GM21423 (cell line): ENCODE measurements at regions not wholly inside any gene's neighbourhood (a gene's known extent, or its start where the extent isn't known, plus 50 kb on each side); places are given as distances from the start of the nearest gene placed in this dataset.

ENCODE experiments used
- ATAC-seq: cut with Tn5 transposase; IDR thresholded peaks from one replicate; pipeline ENCODE4 v1.9.1; 2021; ENCODE audit warnings: mild to moderate bottlenecking, moderate library complexity; ENCODE audit not compliant: unreplicated experiment

DNA sequence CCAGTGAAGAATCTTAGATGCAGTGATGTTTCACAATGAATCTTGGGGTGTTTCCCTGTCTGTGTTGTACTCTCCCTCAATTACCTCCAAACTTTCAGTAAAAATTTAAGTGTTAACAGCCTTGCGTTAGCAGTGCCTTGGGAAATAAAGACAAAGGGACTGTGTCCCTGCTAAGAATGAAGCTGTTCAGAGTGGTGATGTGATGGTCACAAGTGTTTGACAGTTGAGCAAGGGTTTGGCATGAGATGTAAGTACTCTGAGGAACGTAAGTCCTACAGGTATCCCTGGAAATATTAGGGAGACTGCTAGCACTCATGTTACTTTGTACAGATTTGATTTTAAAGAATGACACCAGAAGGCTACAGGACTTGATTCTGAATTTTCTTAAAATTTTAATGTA, 304.3 kb upstream of the DPH6 start:
- no peak for ATAC-seq

DNA sequence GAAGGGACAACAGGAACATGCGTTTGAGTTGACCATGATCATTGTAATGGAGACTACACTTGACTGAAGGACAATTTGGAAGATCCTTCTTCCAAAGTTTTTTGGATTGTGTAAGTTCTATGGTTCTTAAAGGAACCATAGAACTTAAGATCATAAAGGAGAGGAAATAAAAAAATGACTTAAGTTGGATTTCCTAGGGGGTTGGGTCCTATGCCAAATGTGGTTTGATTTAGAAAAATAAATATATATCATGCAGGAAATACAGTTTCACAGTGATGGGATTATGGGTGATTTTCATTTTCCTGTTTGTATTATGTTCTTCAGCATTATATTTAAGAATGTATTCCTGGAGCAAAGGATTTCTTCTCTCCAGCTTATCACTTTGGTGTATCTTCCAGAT, 305.5 kb upstream of the DPH6 start:
- ATAC-seq = no peak

DNA sequence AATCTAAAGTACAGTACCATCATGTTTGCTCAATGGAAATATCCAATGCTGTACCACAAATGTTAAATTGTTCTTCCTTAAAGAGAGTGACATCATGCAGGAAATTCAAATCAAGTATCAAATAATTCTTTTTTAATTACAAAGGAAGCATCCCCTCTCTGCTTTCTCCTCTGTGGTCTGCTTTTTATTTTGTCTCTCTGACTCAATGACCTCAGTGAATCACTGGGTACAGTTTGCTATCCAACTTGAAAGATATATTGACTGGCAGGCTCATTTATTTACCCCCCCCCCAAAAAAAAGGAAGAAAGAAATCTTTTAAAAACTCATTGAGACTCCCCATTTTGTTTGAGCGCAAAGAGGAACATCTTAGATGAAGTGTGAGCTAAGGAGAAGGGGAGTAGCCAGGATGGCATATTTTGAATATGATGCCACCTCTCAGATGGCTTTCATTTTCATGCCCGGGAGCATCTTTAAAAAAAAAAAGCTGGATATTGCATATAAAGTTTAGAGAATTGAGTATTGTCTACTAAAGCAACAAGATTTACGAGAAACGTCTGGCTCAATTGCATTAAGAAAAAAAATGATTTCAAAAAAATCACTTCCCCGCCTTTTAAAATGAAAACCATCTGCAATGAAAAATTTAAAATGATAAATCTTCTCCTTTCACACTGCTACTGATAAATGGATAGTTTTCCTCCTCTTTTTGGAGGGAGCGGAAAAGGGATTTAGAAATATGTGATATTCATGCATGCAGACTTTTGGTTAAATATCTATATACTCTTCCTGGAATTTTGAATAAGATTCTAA, 307.1 kb upstream of the DPH6 start:
- ATAC-seq = no peak

DNA sequence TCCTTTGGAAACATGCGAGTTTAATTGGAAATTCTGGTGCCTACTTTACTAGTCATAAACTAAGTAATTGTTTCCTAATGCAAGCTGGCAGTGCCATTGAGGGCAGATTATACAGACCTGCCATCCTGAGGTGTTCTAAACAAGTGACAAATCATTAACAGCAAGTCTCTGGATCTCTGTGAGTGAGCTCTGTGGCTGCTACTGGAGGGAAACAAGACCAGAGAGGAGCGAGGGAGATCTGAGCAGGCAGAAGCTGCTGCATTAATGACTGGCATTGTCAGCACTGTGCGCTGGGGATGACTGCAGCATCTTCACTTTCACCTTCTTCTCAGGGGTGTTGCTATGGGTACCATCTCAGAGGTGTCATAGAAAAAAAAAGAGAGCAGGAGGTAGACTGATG, 308.4 kb upstream of the DPH6 start:
- no peak for ATAC-seq

DNA sequence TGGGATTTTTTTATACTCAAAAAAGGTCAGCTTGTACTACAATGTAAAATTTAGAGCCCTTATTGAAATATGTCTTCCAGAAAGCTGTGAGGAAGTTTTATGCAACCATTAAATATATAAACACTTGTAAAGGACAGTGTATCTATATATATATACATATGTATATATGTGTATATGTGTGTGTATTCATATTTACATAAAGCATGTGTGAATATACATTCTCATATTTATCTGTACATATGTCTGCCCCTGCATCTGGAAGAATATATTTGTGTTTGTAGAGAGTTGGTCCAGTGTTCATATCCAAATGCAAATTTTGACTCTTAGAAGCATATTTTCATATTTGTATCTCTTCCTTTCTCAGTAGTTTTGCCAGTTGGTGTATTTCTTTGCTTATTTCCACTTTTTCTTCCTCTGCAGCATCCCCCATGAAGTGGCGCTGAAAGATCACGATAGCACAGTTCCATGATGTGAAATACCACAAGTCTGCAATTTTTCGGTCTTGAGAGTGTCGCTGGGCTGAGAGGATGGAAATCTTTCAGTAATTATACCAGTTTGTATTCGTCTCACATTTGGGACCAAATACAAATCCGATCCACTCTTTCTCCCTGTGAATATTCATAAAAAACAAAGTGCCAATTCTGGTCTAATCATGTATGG, 311.7 kb upstream of the DPH6 start:
- ATAC-seq = no peak

DNA sequence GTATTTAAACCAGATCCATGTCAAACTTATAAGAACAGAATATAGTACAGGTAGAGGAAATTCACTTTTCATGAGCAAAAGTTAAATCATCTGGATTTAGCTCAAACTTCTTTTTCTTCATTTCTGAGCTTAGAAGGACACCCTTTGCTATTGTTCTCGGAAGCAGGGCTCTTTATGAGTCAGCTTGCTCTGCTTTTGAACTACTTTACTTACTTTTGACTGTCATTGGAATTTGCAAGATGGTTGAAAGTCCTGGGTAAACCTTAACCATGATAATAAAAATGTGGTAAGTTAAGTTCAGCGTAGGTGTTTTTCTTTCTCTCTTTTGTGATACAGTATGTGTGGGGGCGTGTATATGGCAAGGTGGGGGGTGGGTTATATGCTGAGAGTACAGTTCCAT, 312.7 kb upstream of the DPH6 start:
- no peak for ATAC-seq

DNA sequence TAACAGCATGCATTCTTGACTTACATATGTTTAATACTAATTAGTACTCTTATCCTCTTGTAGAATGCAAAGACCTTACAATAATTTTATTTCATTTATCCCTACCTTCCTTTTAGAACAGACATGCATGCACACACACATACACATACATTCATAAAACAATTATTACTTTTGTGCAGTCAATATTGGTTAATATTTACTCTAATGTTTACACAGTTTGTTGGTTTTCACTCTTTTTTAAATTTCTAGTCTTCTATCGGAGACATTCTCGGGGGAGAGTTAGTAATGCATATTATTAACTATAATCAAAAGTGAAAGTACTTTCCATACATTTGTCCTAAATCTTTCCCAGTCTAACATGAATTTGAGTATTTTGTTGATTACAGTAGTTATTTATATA, 317.7 kb upstream of the DPH6 start:
- ATAC-seq = no peak

DNA sequence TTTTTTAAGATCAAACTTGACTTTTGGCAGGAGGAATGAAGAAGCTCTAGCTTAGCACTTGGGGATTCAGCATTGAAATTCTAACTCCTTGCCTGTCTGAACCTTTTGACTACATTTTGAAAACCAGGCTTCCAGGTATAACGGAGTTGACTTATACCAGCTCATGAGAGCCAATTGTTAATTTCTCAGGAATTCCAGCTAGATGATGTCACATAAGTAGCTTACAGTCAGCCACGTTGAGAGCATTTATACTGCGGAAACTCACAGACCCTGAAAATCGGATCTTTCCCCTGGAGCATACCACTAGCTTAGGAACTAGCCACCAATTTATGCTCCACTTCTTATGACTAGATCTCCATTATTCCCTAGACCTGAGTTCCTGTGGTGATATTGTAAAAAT, 321.4 kb upstream of the DPH6 start:
- ATAC-seq = no peak

DNA sequence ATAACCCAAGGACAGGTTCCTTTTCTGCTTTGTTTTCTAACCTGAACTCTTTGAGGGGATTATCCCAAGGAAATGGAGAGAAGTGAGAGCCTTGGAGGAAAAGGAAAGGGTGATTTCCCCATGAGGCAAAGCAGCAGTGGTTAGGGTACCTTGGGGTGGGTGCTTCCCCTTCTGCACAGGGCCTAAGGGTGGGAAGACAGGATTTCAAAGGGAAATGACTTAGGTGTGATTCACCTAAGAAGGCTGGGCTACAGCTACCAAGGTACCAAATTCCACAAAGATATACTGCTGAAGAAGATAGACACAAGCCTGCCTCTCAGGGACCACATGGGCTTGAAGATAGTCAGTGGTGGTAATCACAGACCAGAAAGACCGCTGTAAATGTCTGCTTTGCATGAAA, 325.3 kb upstream of the DPH6 start:
- no peak for ATAC-seq

DNA sequence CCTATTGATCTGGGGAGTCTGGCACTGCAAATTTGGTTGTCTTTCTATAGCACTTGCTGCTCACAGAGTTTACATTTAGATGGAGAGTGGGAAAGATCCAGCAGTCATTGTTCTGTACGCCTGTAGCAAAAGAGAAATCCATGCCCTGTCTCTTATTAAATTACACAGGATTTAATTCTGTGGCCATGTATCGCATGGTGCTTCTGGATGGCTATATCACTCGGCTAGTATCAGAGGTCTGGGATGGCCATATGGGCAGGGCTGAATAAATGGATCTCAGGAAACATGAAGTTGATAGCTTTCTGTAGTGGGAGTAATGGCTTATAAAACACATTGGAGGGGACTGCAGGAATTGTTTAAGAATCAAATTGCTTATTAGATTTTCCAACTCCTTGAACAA, 325.8 kb upstream of the DPH6 start:
- no peak for ATAC-seq

DNA sequence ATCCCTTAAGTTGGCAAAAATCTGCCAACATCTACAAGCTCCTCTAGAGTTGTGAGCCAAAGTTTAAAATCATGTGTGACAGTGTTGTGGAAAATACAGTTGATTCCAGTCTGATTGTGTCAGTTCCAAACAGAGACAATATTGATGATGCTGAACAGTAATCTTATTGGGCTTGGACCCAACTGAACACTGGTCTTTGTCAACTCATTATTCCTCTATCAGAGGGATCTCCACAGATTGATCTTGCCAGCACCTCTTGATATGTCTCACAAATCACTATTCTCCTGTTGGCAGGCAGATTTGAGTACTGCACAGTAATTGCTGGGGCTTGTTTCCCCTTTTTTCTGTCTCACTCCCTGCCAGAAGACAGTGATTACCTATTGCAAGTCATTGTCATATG, 326.6 kb upstream of the DPH6 start:
- ATAC-seq = no peak

DNA sequence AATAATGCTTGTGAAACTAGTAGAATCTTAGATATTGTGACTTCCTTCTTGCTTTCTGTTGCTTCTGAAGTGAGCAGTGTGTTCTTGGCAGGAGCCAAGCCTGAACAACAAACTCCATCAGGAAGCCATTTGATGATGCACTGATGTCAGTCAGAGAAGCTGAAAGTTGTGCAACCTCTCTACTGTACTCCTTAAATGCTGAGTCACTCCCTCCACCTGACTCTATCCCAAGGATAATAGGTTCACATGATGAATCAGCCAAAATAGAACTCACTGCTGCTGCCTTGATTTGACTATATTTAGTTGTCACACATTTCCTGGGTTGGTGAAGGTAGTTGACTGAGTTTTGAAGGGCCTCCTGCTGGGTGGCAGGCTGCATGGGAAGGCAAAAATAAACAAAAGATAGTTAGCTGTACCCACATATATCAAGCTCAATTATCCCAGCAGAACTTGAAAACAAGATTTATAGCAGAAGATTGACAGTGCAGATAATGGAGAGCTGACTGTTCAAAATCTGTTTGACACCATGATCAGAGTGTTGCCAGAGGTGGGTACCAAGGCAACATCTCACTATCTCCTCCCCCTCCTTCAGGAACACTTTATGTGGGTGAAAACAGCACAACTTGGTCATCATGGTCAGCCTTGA, 328.4 kb upstream of the DPH6 start:
- no peak for ATAC-seq

DNA sequence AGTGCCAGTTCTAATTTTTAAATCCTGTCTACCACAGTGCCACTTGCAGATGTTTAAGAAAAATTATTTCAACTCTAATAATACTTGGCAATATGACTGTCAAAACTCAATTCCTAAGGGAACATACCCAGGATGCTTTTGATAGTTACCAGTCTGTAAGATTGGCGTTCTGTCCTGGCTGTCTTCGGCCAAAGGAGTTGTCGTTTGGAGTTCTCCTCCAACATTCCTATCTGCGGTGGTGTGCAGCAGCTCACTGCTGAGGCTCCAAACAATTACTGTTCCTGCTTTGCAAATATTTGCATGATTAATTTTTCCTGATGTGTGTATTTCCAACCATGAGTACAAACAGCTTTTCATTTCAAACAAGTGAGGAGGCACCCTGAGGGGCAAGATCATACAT, 330.8 kb upstream of the DPH6 start:
- ATAC-seq = no peak

DNA sequence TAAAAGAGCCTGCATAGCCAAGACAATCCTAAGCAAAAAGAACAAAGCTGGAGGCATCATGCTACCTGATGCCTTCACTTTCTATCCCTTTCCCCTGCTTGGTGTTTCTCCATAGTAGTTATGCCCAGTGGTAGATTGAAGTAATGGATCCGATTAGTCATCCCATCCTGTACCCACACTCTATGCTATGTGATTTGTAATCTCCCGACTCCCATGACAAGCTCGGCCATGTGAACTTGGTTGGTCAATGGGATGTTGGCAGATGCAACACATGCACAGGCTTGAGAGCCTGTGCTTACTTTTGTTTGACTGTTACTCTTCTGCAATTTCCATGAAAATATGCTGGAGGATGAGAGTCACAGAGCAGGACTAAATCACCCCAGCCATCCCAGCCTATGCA, 334.9 kb upstream of the DPH6 start:
- no peak for ATAC-seq

DNA sequence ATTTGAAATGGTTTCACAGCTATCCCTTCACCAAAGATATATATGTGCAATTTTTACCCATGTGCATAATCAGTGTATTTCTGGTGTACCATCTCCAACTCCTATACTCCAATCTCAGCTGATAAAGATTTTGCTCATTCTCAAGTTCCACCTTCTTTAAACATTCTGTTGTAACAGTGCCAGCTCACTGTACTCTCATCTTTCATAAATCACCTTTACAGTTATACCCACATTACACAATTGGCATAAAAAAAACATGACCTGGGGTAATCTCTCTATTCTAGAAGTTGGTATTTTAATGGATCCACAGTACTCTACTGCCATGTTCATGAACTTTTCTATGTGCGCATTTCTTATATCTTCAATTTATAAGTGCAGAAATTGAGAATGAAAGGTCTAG, 339.9 kb upstream of the DPH6 start:
- no peak for ATAC-seq

DNA sequence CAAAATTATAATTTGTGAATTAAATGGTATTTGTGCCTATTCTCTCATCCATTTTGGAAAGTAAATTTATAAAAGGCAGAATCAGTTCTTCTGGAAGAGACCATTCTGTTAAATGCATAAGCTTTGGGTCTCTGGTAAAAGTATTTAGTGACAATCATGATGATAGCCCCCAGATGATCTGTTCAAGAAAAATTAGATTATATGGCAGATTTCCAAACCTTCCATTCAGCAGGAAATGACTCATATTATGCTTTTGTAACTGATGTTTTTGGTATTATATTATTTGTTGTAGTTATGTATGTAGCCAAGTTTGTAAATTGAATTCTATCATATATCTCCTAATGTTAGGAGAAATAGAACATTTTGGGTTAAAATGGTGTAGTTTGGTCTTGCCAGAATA, 340.8 kb upstream of the DPH6 start:
- ATAC-seq = no peak

DNA sequence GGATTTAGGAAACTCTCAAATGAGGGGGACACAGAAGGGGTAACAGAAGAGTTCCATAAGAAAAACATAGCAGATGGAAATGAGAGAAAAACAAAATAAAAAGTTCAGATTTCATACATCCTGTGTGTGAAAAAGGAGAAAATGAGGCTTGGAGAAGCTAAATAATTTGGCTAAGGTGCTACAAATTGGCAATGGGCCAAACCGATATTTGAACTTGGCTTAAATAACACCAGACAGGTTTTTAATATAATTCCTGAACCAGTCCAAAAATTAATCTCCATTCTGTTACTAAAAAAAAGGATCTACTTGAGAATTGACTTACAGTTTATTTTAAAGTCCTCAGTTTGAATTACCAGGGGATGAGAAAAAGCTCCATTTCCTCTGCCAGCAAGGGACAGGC, 342.9 kb upstream of the DPH6 start:
- ATAC-seq = no peak

DNA sequence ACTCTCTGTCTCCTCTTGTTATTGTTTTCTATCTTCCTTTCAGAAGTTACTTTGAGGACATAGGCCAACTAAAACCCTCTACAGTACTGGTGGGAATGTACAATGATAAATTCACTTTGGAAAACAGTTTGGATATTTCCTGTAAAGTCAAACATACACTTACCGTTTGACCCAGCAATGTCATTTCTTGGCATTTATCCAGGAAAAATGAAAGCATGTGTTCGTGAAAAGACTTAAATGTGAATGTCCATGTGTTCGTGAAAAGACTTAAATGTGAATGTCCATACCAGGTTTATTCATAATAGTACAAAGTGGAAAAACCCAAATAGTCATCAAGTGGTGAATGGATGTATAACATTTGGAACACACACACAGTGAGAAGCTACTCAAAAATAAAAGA, 361.5 kb upstream of the DPH6 start:
- no peak for ATAC-seq

DNA sequence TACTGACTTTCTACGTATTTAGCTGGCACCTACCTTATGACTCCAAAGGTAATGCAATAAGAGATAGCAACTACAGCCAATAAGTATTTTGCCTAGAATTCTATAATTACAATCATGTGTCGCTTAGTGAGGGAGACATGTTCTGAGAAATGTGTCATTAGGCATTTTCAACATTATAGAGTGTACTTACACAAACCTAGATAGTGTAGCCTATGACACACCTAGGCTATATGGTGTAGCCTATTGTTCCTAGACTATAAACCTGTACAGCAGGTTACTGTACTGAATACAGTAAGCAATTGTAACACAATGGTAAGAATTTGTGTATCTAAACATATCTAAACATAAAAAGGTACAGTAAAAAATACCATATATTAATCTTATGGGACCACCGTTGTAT, 363.4 kb upstream of the DPH6 start:
- ATAC-seq = no peak

DNA sequence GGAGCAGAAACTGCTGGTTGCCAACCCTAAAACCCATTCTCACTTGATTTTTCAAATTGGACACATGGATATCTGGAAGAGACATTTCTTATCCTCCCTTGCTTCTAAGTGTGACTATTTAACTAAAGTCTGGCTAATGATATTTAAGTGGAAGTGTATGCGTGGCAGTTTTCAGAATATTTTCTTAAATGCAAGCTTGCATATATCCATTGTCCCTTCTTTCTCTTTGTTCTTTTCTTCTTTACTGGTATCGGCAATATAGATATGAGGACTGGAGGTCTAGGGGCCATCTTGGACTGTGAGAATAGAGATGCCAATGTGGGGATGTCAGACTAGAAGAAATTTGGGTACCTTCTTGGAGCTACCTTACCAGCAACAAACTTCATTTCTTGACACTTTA, 364.3 kb upstream of the DPH6 start:
- no peak for ATAC-seq

DNA sequence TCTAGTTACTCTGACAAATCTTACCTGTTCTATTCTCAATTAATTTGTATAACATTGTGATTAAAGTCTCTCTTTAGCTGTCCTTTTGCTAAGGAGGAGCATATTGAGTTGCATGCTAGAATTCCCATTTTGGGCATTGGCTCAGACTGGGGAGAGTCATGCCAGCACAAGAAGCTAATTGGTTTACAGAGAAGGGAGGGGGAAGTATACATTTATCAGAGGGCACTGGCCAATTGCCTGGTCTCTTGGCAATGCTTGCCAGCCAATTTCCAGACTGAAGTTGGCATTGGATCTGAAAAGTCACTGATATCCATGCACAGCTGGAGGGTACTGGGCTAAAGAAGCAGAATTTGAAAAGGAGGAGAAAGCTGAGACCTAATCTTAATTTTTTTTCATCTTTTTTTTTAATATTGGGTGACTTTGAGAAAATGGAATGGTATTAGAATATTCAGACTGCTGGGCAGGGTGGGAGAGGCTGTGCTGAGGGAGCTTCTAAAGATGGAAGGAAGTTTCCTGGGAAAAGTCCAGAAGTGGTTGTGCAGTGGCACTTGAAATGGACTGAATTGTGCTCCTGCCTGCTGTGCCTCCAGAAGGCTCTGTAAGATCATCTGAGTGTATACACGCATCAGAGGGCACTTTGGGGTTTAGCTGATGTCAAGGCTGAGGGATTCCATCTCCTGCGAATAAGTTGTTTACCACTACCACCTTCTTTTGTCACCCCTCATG, 365.2 kb upstream of the DPH6 start:
- ATAC-seq = no peak

DNA sequence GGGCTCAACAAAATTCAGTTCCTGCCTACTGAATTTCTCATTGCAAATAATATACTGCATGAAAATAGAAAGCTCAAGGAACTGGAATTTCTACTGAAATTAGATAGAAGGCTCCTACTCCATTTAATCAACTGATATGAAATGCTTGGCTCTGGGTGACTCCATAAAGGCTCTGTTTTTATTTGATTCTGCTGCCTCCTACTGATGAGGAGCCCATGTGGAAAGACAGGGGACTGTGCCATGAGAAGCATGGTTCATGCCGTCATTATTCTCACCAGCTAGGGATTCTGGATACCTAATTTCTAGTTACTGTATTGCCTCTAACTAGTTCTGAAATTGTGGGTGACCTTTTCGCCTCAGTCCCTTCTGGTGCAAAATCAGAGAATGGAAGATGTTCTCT, 366.2 kb upstream of the DPH6 start:
- ATAC-seq = no peak
